ENCODE measurements at regions not wholly inside any gene's neighbourhood (a gene's known extent, or its start where the extent isn't known, plus 50 kb on each side); places are given as distances from the start of the nearest gene placed in this dataset.

- H3K4me3 ChIP-seq = no peak overlapping the region
- peaks cover 0 to 12% (median 0%) of the 10 kb centered on the region in 10 experiments; a peak in 1 of 20 replicates for H3K4me1 ChIP-seq
- no peak overlapping the region for H3K9ac ChIP-seq
- peaks cover 0 to 9% (median 0%) of the 10 kb centered on the region in 11 experiments; a peak in 2 of 22 replicates for H3K9me3 ChIP-seq (replicated peaks in 1 of 11)
- H3K36me3 ChIP-seq = no peaks in the 10 kb centered on the region
- TF ChIP-seq Cebpa-rat (IDR thresholded peaks at IDR 0.05) = no peak
- H3K27me3 ChIP-seq = no peaks in the 10 kb centered on the region
- H4K20me1 ChIP-seq = no peaks in the 10 kb centered on the region
- no peak overlapping the region for H3K27ac ChIP-seq
- H3K4me2 ChIP-seq = peak overlapping the region in 1 of 11 experiments; percentile 2; a peak in 2 of 22 replicates
These were observed 52.0 kb upstream of the OSBPL8 start for GRCh38 chr12:76611533-76611932.

GRCh38 chr12:76614364-76614763, 54.8 kb upstream of the OSBPL8 start:
- H3K36me3 ChIP-seq = no peaks in the 10 kb centered on the region
- H3K4me3 ChIP-seq = no peak overlapping the region
- H3K4me2 ChIP-seq = no peak overlapping the region
- H4K20me1 ChIP-seq = no peaks in the 10 kb centered on the region
- H3K4me1 ChIP-seq = peaks cover 11 to 29% (median 20%) of the 10 kb centered on the region in 10 experiments
- TF ChIP-seq Cebpa-rat (IDR thresholded peaks at IDR 0.05) = no peak
- H3K9me3 ChIP-seq (replicated peaks in 1 of 11) = peaks cover 0 to 9% (median 0%) of the 10 kb centered on the region in 11 experiments; a peak in 2 of 22 replicates
- H3K27ac ChIP-seq = no peak overlapping the region
- H3K9ac ChIP-seq = no peak overlapping the region
- H3K27me3 ChIP-seq = no peaks in the 10 kb centered on the region

DNA sequence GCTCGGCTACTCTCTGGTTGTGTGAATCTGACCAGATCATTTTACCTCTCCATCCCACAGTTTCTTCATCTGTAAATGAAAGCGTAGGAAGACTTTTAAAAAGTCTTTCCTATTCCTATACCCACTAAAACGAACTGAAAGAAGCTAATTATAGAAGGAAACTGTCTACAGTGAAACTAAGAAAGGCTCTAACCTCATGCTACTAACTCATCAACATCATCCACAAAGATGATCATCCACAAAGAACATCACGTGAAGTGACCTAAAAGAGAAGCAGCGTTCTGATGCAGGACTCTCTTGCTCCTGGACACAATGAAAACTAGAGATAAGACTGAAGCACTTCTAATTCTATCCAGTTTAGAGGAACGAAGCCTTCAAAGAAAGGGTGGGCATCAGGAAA, 58.5 kb upstream of the OSBPL8 start:
- peaks cover 11 to 26% (median 21%) of the 10 kb centered on the region in 10 experiments for H3K4me1 ChIP-seq
- H4K20me1 ChIP-seq = no peaks in the 10 kb centered on the region
- no peak overlapping the region for H3K9ac ChIP-seq
- no peaks in the 10 kb centered on the region for H3K36me3 ChIP-seq
- H3K9me3 ChIP-seq (replicated peaks in 1 of 11) = peaks cover 0 to 9% (median 0%) of the 10 kb centered on the region in 11 experiments; a peak in 1 of 22 replicates
- H3K4me3 ChIP-seq = no peak overlapping the region
- 0 out of 22 replicates have a peak overlapping the region, but pooled peaks of 1 of the 11 experiments have one; percentile 11 for H3K27ac ChIP-seq
- H3K4me2 ChIP-seq = peak overlapping the region; percentile 39 to 75 (median 58)
- H3K27me3 ChIP-seq = no peaks in the 10 kb centered on the region
- no peak for TF ChIP-seq Cebpa-rat (IDR thresholded peaks at IDR 0.05)

DNA sequence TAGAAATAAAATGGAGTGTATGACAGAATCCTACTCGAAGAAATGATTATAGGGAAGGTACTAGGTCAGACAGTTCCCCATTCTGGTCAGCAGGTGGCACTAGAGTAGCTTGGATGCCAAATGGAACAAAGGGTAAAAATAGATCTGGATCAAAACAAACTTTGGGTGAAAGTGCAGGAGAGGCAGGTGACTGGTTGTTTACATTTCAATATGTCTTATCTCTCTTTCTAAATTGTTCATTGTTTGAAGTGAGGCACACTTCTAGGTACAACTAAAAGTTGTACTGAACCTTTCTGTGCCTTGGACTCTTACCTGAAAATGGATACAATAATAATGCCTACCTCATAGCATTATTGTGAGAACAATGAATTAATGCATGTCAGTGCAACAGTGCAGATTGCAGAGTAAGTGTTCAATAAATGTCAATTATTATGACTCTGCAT, 62.0 kb upstream of the OSBPL8 start:
- no peaks in the 10 kb centered on the region for H3K9me3 ChIP-seq (replicated peaks in 1 of 11)
- H3K27me3 ChIP-seq = no peaks in the 10 kb centered on the region
- no peak for TF ChIP-seq Cebpa-rat (IDR thresholded peaks at IDR 0.05)
- no peak overlapping the region for H3K27ac ChIP-seq
- H3K9ac ChIP-seq = no peak overlapping the region
- H4K20me1 ChIP-seq = no peaks in the 10 kb centered on the region
- no peak overlapping the region for H3K4me2 ChIP-seq
- no peak overlapping the region for H3K4me3 ChIP-seq
- no peaks in the 10 kb centered on the region for H3K36me3 ChIP-seq
- peaks cover 11 to 26% (median 21%) of the 10 kb centered on the region in 10 experiments for H3K4me1 ChIP-seq

GRCh38 chr12:76622351-76622750, 62.8 kb upstream of the OSBPL8 start:
- H3K27me3 ChIP-seq = no peaks in the 10 kb centered on the region
- peaks cover 13 to 30% (median 26%) of the 10 kb centered on the region in 10 experiments for H3K4me1 ChIP-seq
- H3K4me2 ChIP-seq = no peak overlapping the region
- H3K36me3 ChIP-seq = no peaks in the 10 kb centered on the region
- H4K20me1 ChIP-seq = no peaks in the 10 kb centered on the region
- no peak overlapping the region for H3K4me3 ChIP-seq
- no peak overlapping the region for H3K27ac ChIP-seq
- H3K9ac ChIP-seq = no peak overlapping the region
- TF ChIP-seq Cebpa-rat (IDR thresholded peaks at IDR 0.05) = no peak
- H3K9me3 ChIP-seq (replicated peaks in 1 of 11) = no peaks in the 10 kb centered on the region

- Histone ChIP-seq H3K27me3 (no peaks in the 10 kb centered on the region), H3K4me1 (peaks cover 15 to 30% (median 26%) of the 10 kb centered on the region in 10 experiments), H3K36me3 (no peaks in the 10 kb centered on the region), H3K9ac (no peak overlapping the region), H3K4me3 (no peak overlapping the region), H3K9me3 (replicated peaks in 1 of 11) (no peaks in the 10 kb centered on the region), H4K20me1 (no peaks in the 10 kb centered on the region), H3K27ac (no peak overlapping the region), H3K4me2 (no peak overlapping the region)
- TF ChIP-seq Cebpa-rat (IDR thresholded peaks at IDR 0.05) = no peak
These were observed 63.3 kb upstream of the OSBPL8 start for GRCh38 chr12:76622915-76623314.

GRCh38 chr12:76623931-76624330, 64.4 kb upstream of the OSBPL8 start:
- no peaks in the 10 kb centered on the region for H4K20me1 ChIP-seq
- H3K4me3 ChIP-seq = no peak overlapping the region
- no peaks in the 10 kb centered on the region for H3K36me3 ChIP-seq
- no peak overlapping the region for H3K27ac ChIP-seq
- no peak for TF ChIP-seq Cebpa-rat (IDR thresholded peaks at IDR 0.05)
- H3K4me2 ChIP-seq = no peak overlapping the region
- H3K9ac ChIP-seq = no peak overlapping the region
- no peaks in the 10 kb centered on the region for H3K27me3 ChIP-seq
- no peaks in the 10 kb centered on the region for H3K9me3 ChIP-seq (replicated peaks in 1 of 11)
- peaks cover 6 to 27% (median 24%) of the 10 kb centered on the region in 10 experiments; a peak in 17 of 20 replicates for H3K4me1 ChIP-seq

DNA sequence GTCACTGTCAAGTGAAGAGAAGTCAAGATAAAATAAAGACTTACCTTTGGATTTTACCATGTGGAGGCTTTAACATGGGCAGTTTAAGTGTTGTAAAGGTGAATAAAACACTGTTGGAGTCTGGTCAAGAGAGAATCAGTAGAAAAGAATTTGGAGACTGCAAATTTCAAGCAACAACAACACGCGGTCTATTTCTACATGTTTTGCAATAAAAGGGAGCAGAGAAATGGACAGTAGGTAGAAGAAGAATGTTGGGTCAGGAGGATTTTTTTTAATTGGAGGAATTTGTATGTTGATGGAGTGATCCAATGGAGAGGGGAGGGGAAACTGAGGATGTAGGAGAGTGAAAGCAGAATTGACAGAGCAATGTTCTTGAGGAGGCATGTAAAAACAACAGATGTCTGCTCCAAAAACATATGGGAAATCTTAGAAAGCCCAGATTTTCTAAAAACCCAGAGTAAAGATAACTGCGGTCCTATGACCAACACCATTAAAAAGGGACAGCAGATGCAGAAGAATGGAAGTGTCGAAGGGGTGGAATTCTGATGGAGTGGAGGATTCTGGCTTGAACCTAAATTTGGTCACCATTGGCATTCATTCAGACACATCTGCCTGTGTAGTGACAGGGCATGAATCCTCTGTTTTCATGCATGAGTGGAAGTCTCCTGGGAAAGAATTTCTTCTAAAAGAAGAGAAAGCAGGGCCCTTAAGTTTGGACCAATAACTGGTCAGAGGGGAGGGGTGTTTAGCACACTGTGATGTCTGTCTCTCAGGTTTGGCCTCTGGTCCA, 68.0 kb upstream of the OSBPL8 start:
- no peak overlapping the region for H3K27ac ChIP-seq
- H3K9me3 ChIP-seq (replicated peaks in 1 of 11) = no peaks in the 10 kb centered on the region
- H3K4me2 ChIP-seq = peak overlapping the region in 9 of 11 experiments; percentile 20 to 66 (median 45); a peak in 17 of 22 replicates
- H4K20me1 ChIP-seq = no peaks in the 10 kb centered on the region
- no peak overlapping the region for H3K4me3 ChIP-seq
- H3K4me1 ChIP-seq = peaks cover 0 to 21% (median 18%) of the 10 kb centered on the region in 10 experiments; a peak in 15 of 20 replicates
- no peaks in the 10 kb centered on the region for H3K36me3 ChIP-seq
- H3K9ac ChIP-seq = no peak overlapping the region
- no peak for TF ChIP-seq Cebpa-rat (IDR thresholded peaks at IDR 0.05)
- H3K27me3 ChIP-seq = no peaks in the 10 kb centered on the region

GRCh38 chr12:76628745-76629144, 69.2 kb upstream of the OSBPL8 start:
- no peak overlapping the region for H3K4me3 ChIP-seq
- no peak overlapping the region for H3K27ac ChIP-seq
- peaks cover 0 to 21% (median 18%) of the 10 kb centered on the region in 10 experiments; a peak in 15 of 20 replicates for H3K4me1 ChIP-seq
- no peak overlapping the region for H3K9ac ChIP-seq
- no peaks in the 10 kb centered on the region for H4K20me1 ChIP-seq
- no peak for TF ChIP-seq Cebpa-rat (IDR thresholded peaks at IDR 0.05)
- no peaks in the 10 kb centered on the region for H3K36me3 ChIP-seq
- H3K4me2 ChIP-seq = peak overlapping the region in 6 of 11 experiments; percentile 42 to 66 (median 48); a peak in 7 of 22 replicates
- no peaks in the 10 kb centered on the region for H3K9me3 ChIP-seq (replicated peaks in 1 of 11)
- H3K27me3 ChIP-seq = no peaks in the 10 kb centered on the region
